GM23338 (cell line): ENCODE measurements at regions not wholly inside any gene's neighbourhood (a gene's known extent, or its start where the extent isn't known, plus 50 kb on each side); places are given as distances from the start of the nearest gene placed in this dataset.

Source experiments
- ATAC-seq: fragments of 200-7000 bp; cut with Tn5 transposase; 3 replicates; pipeline ENCODE4 v1.9.1; 2020
- DNase-seq: peaks from one replicate; pipeline ENCODE4 v3.0.0-alpha.2; 2015; ENCODE audit warnings: low spot score
- H2AFZ ChIP-seq: fragments of 200-600 bp; sonication (generic); 2 replicates; pipeline ENCODE4 v1.8.0; 2016; ENCODE audit warnings: antibody characterized with exemption, mild to moderate bottlenecking, moderate library complexity
- H3F3A ChIP-seq: fragments of 200-600 bp; sonication (generic); replicated peaks from 2 replicates; pipeline ENCODE4 v1.8.0; 2017; ENCODE audit warnings: antibody characterized with exemption, mixed run types, low read depth
- H3K27ac ChIP-seq: fragments of 200-600 bp; sonication (generic); 2 replicates; pipeline ENCODE4 v1.6.1; 2016; ENCODE audit warnings: low read depth
- H3K27me3 ChIP-seq: fragments of 200-600 bp; sonication (generic); 2 replicates; pipeline ENCODE4 v1.8.0; 2016; ENCODE audit warnings: mild to moderate bottlenecking, mixed run types, moderate library complexity; ENCODE audit not compliant: insufficient read depth
- H3K36me3 ChIP-seq: fragments of 200-600 bp; sonication (generic); 2 replicates; pipeline ENCODE4 v1.8.0; 2016; ENCODE audit warnings: mild to moderate bottlenecking; ENCODE audit not compliant: insufficient read depth
- H3K4me1 ChIP-seq: fragments of 200-600 bp; sonication (generic); 2 replicates; pipeline ENCODE4 v1.8.0; 2016; ENCODE audit warnings: mild to moderate bottlenecking, moderate library complexity; ENCODE audit not compliant: insufficient read depth
- H3K4me2 ChIP-seq: fragments of 200-600 bp; sonication (generic); 2 replicates; pipeline ENCODE4 v1.7.1; 2017; ENCODE audit warnings: mixed run types
- H3K4me3 ChIP-seq: fragments of 200-600 bp; sonication (generic); 2 replicates; pipeline ENCODE4 v1.6.1; 2016; ENCODE audit warnings: mixed run types
- H3K79me2 ChIP-seq: fragments of 200-600 bp; sonication (generic); replicated peaks from 2 replicates; pipeline ENCODE4 v1.8.0; 2017; ENCODE audit warnings: mild to moderate bottlenecking; ENCODE audit not compliant: insufficient read depth
- H3K9me2 ChIP-seq: fragments of 200-600 bp; sonication (generic); 2 replicates; pipeline ENCODE4 v1.8.0; 2017; ENCODE audit not compliant: insufficient read depth
- H4K20me1 ChIP-seq: fragments of 200-600 bp; sonication (generic); replicated peaks from 2 replicates; pipeline ENCODE4 v1.8.0; 2017; ENCODE audit warnings: mild to moderate bottlenecking; ENCODE audit not compliant: insufficient read depth
- H3K27ac Mint-ChIP-seq: 2 replicates; pipeline ENCODE4 v1.8.0; 2020; ENCODE audit warnings: inconsistent platforms, mild to moderate bottlenecking, moderate library complexity, mixed read lengths
- H3K27me3 Mint-ChIP-seq: 3 replicates; pipeline ENCODE4 v1.8.0; 2022; ENCODE audit warnings: low read depth, mild to moderate bottlenecking, moderate library complexity, mixed read lengths, inconsistent platforms; ENCODE audit not compliant: insufficient read depth, poor library complexity
- H3K36me3 Mint-ChIP-seq: 3 replicates; pipeline ENCODE4 v1.8.0; 2021; ENCODE audit warnings: low read depth, mild to moderate bottlenecking, inconsistent platforms, moderate library complexity, mixed read lengths
- H3K4me1 Mint-ChIP-seq: 3 replicates; pipeline ENCODE4 v1.8.0; 2020; ENCODE audit warnings: mild to moderate bottlenecking, inconsistent platforms, mixed read lengths
- H3K4me3 Mint-ChIP-seq: 3 replicates; pipeline ENCODE4 v1.8.0; 2021; ENCODE audit warnings: moderate library complexity, mild to moderate bottlenecking, inconsistent platforms, mixed read lengths
- H3K9me3 Mint-ChIP-seq: 3 replicates; pipeline ENCODE4 v1.8.0; 2020; ENCODE audit warnings: moderate library complexity, mild to moderate bottlenecking, inconsistent platforms, mixed read lengths
- ETS1 ChIP-seq: IDR thresholded peaks from 2 replicates; pipeline ENCODE4 v1.6.1; 2016; ENCODE audit warnings: antibody characterized with exemption
- EZH2phosphoT487 ChIP-seq: fragments of 200-600 bp; sonication (generic); IDR thresholded peaks from one replicate; pipeline ENCODE4 v1.8.1; 2018; ENCODE audit warnings: antibody characterized with exemption; ENCODE audit not compliant: unreplicated experiment
- ZNF462 ChIP-seq: fragments of 250-450 bp; sonication (Bioruptor Pico); IDR thresholded peaks from 2 replicates; pipeline ENCODE4 v1.5.0; 2020; ENCODE audit warnings: mild to moderate bottlenecking, moderate library complexity
- TF ChIP-seq, protein P1 (sequence below), 2 experiments: fragments of 200-600 bp in 1 of 2; sonication (generic) in 1 of 2; conservative IDR thresholded peaks; 2 replicates each; pipeline versions ENCODE4 v1.5.1 to v1.6.1; 2016 to 2017; ENCODE audit warnings: antibody characterized with exemption in 2 of 2, low read depth in 2 of 2, mild to moderate bottlenecking in 2 of 2, moderate library complexity in 1 of 2

- Histone ChIP-seq H3K9me2 (no peaks in the 10 kb centered on the region), H3K4me2 (0 out of 2 replicates have a peak overlapping the region, but pooled peaks have one; percentile 49), H3K4me3 (no peak overlapping the region), H3K27ac (no peak overlapping the region), H3F3A (no peaks in the 10 kb centered on the region), H3K36me3 (no peaks in the 10 kb centered on the region), H3K79me2 (no peaks in the 10 kb centered on the region), H3K4me1 (peaks cover 4% of the 10 kb centered on the region; the same call in 1 of the 2 replicates), H2AFZ (peak overlapping the region; percentile 66; the same call in 1 of the 2 replicates), H4K20me1 (no peaks in the 10 kb centered on the region), H3K27me3 (no peaks in the 10 kb centered on the region)
- peak; percentile 73 for DNase-seq
- peaks cover 3% of the 10 kb centered on the region for H3K27me3 Mint-ChIP-seq
- no peaks in the 10 kb centered on the region for H3K9me3 Mint-ChIP-seq
- H3K4me3 Mint-ChIP-seq, result no peak overlapping the region
- peak; percentile 100 for ATAC-seq
- TF ChIP-seq, protein P1, sequence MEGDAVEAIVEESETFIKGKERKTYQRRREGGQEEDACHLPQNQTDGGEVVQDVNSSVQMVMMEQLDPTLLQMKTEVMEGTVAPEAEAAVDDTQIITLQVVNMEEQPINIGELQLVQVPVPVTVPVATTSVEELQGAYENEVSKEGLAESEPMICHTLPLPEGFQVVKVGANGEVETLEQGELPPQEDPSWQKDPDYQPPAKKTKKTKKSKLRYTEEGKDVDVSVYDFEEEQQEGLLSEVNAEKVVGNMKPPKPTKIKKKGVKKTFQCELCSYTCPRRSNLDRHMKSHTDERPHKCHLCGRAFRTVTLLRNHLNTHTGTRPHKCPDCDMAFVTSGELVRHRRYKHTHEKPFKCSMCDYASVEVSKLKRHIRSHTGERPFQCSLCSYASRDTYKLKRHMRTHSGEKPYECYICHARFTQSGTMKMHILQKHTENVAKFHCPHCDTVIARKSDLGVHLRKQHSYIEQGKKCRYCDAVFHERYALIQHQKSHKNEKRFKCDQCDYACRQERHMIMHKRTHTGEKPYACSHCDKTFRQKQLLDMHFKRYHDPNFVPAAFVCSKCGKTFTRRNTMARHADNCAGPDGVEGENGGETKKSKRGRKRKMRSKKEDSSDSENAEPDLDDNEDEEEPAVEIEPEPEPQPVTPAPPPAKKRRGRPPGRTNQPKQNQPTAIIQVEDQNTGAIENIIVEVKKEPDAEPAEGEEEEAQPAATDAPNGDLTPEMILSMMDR (conservative IDR thresholded peaks at IDR 0.05; ENCODE audit: low read depth in 2 of 2), result peak; percentile 62 to 70
- TF ChIP-seq ETS1 (no peak), EZH2phosphoT487 (no peak), ZNF462 (CRISPR knock-in tag) (0 out of 2 replicates have a peak, but pooled peaks have one; percentile 5)
- H3K36me3 Mint-ChIP-seq, result no peaks in the 10 kb centered on the region
- peaks cover 10% of the 10 kb centered on the region; the same call in 2 of the 3 replicates for H3K4me1 Mint-ChIP-seq
- H3K27ac Mint-ChIP-seq, result no peak overlapping the region
Measured at GRCh38 chr3:166291186-166291955, 454.1 kb upstream of the BCHE start.
